HepG2 (cell line): ENCODE measurements at regions not wholly inside any gene's neighbourhood (a gene's known extent, or its start where the extent isn't known, plus 50 kb on each side); places are given as distances from the start of the nearest gene placed in this dataset.

Experiments used
- ESRRA ChIP-seq: sonication (generic); formaldehyde crosslinking; IDR thresholded peaks from 2 replicates; pipeline ENCODE4 v1.5.1; 2020; ENCODE audit warnings: mild to moderate bottlenecking, low read depth, missing genetic modification reagents
- FOXA1 ChIP-seq, 2 experiments: fragments of 450-650 bp in 1 of 2; sonication (generic) in 1 of 2; formaldehyde crosslinking in 1 of 2; IDR thresholded peaks; 2 replicates each; pipeline versions ENCODE4 v1.4.0 to v1.6.1; 2016 to 2020; ENCODE audit warnings: missing genetic modification reagents in 1 of 2
- JUNB ChIP-seq: sonication (generic); formaldehyde crosslinking; IDR thresholded peaks from 2 replicates; pipeline ENCODE4 v1.8.0; 2022; ENCODE audit warnings: missing genetic modification reagents, mild to moderate bottlenecking, borderline replicate concordance
- KLF16 ChIP-seq, 2 experiments: sonication (generic) in 1 of 2; formaldehyde crosslinking in 1 of 2; IDR thresholded peaks; 2 replicates each; pipeline versions ENCODE4 v1.6.1 to v1.8.0; 2016 to 2023; ENCODE audit warnings: missing genetic modification reagents in 2 of 2, missing compliant biosample characterization in 1 of 2
- MTA1 ChIP-seq: sonication (generic); formaldehyde crosslinking; IDR thresholded peaks from 2 replicates; pipeline ENCODE4 v1.4.0; 2020; ENCODE audit warnings: missing genetic modification reagents, mild to moderate bottlenecking, borderline replicate concordance
- PHF21A ChIP-seq: sonication (generic); formaldehyde crosslinking; IDR thresholded peaks from 2 replicates; pipeline ENCODE4 v1.5.0; 2020; ENCODE audit warnings: mild to moderate bottlenecking, missing genetic modification reagents
- SP1 ChIP-seq, 2 experiments: fragments of 450-650 bp in 1 of 2; sonication (generic) in 1 of 2; formaldehyde crosslinking in 1 of 2; IDR thresholded peaks; 2 replicates each; pipeline versions ENCODE4 v1.4.0 to v1.6.1; 2016 to 2020; ENCODE audit warnings: missing genetic modification reagents in 1 of 2
- TF ChIP-seq, protein P1 (sequence below): sonication (generic); formaldehyde crosslinking; IDR thresholded peaks from 2 replicates; pipeline ENCODE4 v1.4.0; 2020; ENCODE audit warnings: mild to moderate bottlenecking, missing genetic modification reagents
- TF ChIP-seq, protein P2 (sequence below): sonication (generic); formaldehyde crosslinking; IDR thresholded peaks from 2 replicates; pipeline ENCODE4 v1.4.0; 2020; ENCODE audit warnings: missing genetic modification reagents
- TF ChIP-seq, protein P3 (sequence below): sonication (generic); formaldehyde crosslinking; IDR thresholded peaks from 2 replicates; pipeline ENCODE4 v1.4.0; 2020; ENCODE audit warnings: mild to moderate bottlenecking, missing genetic modification reagents

DNA sequence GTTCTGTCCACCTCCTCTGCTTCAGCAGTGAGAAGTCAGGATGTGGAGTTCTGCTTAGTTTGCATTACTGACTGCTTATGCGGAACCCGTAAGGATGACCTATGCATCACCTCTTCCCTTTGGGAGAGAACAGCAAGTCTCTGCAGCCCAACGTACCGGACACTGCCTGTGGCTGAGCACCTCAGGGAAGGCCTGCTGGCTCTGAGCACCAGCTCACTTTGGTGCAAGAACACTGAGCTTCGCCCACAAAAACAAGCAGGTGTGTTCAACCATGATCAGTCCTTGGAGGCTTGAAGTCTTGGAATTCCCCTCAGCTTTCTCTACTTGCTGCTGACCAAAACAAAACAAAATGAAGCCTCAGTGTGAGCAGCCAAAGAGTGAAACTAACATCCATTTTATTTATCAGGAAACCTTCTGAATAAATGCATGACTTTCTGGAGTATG is 52.7 kb upstream of the NCK2 start:
- no peak for TF ChIP-seq PHF21A (CRISPR knock-in tag)
- TF ChIP-seq, protein P1, sequence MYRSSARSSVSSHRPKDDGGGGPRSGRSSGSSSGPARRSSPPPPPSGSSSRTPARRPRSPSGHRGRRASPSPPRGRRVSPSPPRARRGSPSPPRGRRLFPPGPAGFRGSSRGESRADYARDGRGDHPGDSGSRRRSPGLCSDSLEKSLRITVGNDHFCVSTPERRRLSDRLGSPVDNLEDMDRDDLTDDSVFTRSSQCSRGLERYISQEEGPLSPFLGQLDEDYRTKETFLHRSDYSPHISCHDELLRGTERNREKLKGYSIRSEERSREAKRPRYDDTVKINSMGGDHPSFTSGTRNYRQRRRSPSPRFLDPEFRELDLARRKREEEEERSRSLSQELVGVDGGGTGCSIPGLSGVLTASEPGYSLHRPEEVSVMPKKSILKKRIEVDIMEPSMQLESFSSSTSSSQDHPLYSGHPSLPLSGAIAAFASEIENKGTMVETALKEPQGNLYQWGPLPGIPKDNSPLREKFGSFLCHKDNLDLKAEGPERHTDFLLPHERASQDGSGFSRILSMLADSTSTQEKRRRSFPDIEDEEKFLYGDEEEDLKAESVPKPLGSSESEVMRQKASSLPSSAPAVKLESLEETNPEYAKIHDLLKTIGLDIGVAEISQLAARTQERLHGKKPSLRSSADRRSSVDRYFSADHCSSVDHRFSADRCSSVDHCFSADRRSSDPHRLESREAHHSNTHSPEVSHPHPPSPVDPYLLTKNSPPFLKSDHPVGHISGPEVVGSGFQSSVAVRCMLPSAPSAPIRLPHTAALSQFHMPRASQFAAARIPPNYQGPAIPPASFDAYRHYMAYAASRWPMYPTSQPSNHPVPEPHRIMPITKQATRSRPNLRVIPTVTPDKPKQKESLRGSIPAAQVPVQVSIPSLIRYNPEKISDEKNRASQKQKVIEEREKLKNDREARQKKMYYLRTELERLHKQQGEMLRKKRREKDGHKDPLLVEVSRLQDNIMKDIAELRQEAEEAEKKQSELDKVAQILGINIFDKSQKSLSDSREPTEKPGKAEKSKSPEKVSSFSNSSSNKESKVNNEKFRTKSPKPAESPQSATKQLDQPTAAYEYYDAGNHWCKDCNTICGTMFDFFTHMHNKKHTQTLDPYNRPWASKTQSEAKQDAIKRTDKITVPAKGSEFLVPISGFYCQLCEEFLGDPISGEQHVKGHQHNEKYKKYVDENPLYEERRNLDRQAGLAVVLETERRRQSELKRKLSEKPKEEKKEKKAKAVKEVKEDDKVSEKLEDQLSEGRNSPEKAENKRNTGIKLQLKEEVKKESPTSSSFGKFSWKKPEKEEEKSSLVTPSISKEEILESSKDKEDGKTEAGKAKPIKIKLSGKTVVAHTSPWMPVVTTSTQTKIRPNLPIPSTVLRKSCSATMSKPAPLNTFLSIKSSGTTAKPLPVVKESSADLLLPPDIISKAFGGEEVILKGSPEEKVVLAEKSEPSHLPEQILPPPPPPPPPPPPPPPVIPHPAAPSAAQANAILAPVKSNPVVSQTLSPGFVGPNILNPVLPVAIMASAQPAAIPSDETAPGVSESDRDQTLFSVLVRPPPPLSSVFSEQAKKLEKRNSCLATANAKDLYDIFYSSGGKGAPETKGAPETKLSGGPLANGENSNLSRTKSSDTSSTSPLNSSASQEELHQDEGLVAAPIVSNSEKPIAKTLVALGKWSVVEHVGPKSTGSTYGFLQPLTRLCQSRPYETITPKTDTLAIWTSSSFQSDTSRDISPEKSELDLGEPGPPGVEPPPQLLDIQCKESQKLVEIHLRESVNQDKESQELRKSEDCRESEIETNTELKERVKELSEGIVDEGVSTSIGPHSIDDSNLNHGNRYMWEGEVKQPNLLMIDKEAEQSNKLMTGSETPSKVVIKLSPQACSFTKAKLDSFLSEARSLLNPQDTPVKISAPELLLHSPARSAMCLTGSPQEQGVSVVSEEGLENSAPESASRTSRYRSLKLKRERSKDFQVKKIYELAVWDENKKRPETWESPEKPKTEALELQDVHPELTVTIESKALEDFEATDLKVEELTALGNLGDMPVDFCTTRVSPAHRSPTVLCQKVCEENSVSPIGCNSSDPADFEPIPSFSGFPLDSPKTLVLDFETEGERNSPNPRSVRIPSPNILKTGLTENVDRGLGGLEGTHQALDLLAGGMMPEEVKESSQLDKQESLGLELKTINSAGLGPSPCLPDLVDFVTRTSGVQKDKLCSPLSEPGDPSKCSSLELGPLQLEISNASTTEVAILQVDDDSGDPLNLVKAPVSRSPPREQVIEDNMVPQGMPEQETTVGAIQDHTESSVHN = no peak
- TF ChIP-seq ESRRA (CRISPR knock-in tag) = no peak
- no peak for TF ChIP-seq MTA1 (CRISPR knock-in tag)
- no peak for TF ChIP-seq JUNB (CRISPR knock-in tag)
- TF ChIP-seq SP1 (IDR thresholded peaks at IDR 0.05) = no peak
- TF ChIP-seq SP1 (CRISPR knock-in tag; IDR thresholded peaks at IDR 0.05) = no peak
- no peak for TF ChIP-seq KLF16 (CRISPR knock-in tag; IDR thresholded peaks at IDR 0.05)
- TF ChIP-seq, protein P2, sequence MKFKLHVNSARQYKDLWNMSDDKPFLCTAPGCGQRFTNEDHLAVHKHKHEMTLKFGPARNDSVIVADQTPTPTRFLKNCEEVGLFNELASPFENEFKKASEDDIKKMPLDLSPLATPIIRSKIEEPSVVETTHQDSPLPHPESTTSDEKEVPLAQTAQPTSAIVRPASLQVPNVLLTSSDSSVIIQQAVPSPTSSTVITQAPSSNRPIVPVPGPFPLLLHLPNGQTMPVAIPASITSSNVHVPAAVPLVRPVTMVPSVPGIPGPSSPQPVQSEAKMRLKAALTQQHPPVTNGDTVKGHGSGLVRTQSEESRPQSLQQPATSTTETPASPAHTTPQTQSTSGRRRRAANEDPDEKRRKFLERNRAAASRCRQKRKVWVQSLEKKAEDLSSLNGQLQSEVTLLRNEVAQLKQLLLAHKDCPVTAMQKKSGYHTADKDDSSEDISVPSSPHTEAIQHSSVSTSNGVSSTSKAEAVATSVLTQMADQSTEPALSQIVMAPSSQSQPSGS (CRISPR knock-in tag) = no peak
- TF ChIP-seq, protein P3, sequence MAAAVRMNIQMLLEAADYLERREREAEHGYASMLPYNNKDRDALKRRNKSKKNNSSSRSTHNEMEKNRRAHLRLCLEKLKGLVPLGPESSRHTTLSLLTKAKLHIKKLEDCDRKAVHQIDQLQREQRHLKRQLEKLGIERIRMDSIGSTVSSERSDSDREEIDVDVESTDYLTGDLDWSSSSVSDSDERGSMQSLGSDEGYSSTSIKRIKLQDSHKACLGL (CRISPR knock-in tag) = no peak
- TF ChIP-seq FOXA1 (IDR thresholded peaks at IDR 0.05) = no peak
- no peak for TF ChIP-seq FOXA1 (CRISPR knock-in tag; IDR thresholded peaks at IDR 0.05)
